ENCODE measurements at regions not wholly inside any gene's neighbourhood (a gene's known extent, or its start where the extent isn't known, plus 50 kb on each side); places are given as distances from the start of the nearest gene placed in this dataset.
"Not testable (repeated sequence)": the region's sequence is repeated elsewhere in the genome, so short reads cannot be mapped to it uniquely, and the experiment has no call there.

- TF ChIP-seq CTCF (IDR thresholded peaks at IDR 0.05 in 8 of 11, conservative IDR thresholded peaks at IDR 0.05 in 3 of 11); POLR2A (IDR thresholded peaks at IDR 0.05); POLR2AphosphoS5 (IDR thresholded peaks at IDR 0.05): not testable (repeated sequence)
Observed at GRCh38 chr7:63567636-63568035, 431.0 kb upstream of the ZNF722 start.
